ENCODE measurements at regions not wholly inside any gene's neighbourhood (a gene's known extent, or its start where the extent isn't known, plus 50 kb on each side); places are given as distances from the start of the nearest gene placed in this dataset.

GRCh38 chr5:33205727-33206410 lies 234.9 kb upstream of the TARS1 start:
- TF ChIP-seq CTCF (IDR thresholded peaks at IDR 0.05; ENCODE audit: low read depth, low read length, poor library complexity, severe bottlenecking): no peak
- TF ChIP-seq EZH2phosphoT487 (IDR thresholded peaks at IDR 0.05; ENCODE audit: borderline replicate concordance, low read length): no peak

Measured in DOHH2 (cell line).